WTC11 (cell line): ENCODE measurements at regions not wholly inside any gene's neighbourhood (a gene's known extent, or its start where the extent isn't known, plus 50 kb on each side); places are given as distances from the start of the nearest gene placed in this dataset.

Experiments
- ATAC-seq: fragments of 200-7000 bp; cut with Tn5 transposase; 2 replicates; pipeline ENCODE4 v1.10.0; 2021; ENCODE audit warnings: mild to moderate bottlenecking, moderate library complexity
- CTCF ChIA-PET: fragments of 300-600 bp; sonication (Branson Sonifier 250); formaldehyde crosslinking; loops from one replicate; lab custom pipeline; 2021; ENCODE audit warnings: antibody characterized with exemption; lab: Charles Lee
- POLR2A ChIA-PET: fragments of 350-600 bp; sonication (Branson Sonifier 250); formaldehyde crosslinking; loops from one replicate; lab custom pipeline; 2021; ENCODE audit warnings: antibody characterized with exemption; lab: Charles Lee
- DNase-seq: peaks from one replicate; pipeline ENCODE4 v3.0.0; 2021; ENCODE audit warnings: low spot score
- H3K27ac Mint-ChIP-seq: 2 replicates; pipeline ENCODE4 v1.8.0; 2021; ENCODE audit warnings: mixed read lengths
- H3K27me3 Mint-ChIP-seq: 2 replicates; pipeline ENCODE4 v1.8.0; 2021; ENCODE audit warnings: low read depth, mild to moderate bottlenecking, moderate library complexity, mixed read lengths
- H3K36me3 Mint-ChIP-seq: 2 replicates; pipeline ENCODE4 v1.8.0; 2021; ENCODE audit warnings: mixed read lengths
- H3K4me1 Mint-ChIP-seq: 2 replicates; pipeline ENCODE4 v1.8.0; 2022; ENCODE audit warnings: mixed read lengths
- H3K4me3 Mint-ChIP-seq: 2 replicates; pipeline ENCODE4 v1.8.0; 2021; ENCODE audit warnings: mild to moderate bottlenecking, moderate library complexity, mixed read lengths
- H3K9me3 Mint-ChIP-seq: 2 replicates; pipeline ENCODE4 v1.8.0; 2021; ENCODE audit warnings: mixed read lengths
- ARID4B ChIP-seq: sonication (generic); formaldehyde crosslinking; IDR thresholded peaks from 2 replicates; pipeline ENCODE4 v1.8.0; 2023; ENCODE audit warnings: missing genetic modification reagents, mild to moderate bottlenecking, borderline replicate concordance
- CBFB ChIP-seq: sonication (generic); formaldehyde crosslinking; IDR thresholded peaks from 2 replicates; pipeline ENCODE4 v1.8.1; 2022; ENCODE audit warnings: mild to moderate bottlenecking, low read depth, missing genetic modification reagents
- CREM ChIP-seq: sonication (generic); formaldehyde crosslinking; IDR thresholded peaks from 2 replicates; pipeline ENCODE4 v1.8.1; 2022; ENCODE audit warnings: mild to moderate bottlenecking, missing genetic modification reagents, moderate library complexity
- ELF4 ChIP-seq: sonication (generic); formaldehyde crosslinking; IDR thresholded peaks from 2 replicates; pipeline ENCODE4 v1.8.1; 2022; ENCODE audit warnings: low read depth, mild to moderate bottlenecking, moderate library complexity, missing genetic modification reagents
- JUN ChIP-seq: sonication (generic); formaldehyde crosslinking; IDR thresholded peaks from 2 replicates; pipeline ENCODE4 v1.8.0; 2023; ENCODE audit warnings: mild to moderate bottlenecking, missing genetic modification reagents
- MXD4 ChIP-seq: fragments of 250-450 bp; sonication (Bioruptor Pico); IDR thresholded peaks from 2 replicates; pipeline ENCODE4 v1.8.0; 2021; ENCODE audit warnings: mild to moderate bottlenecking, moderate library complexity, borderline replicate concordance
- NFATC4 ChIP-seq: fragments of 250-450 bp; sonication (Bioruptor Pico); IDR thresholded peaks from 2 replicates; pipeline ENCODE4 v1.9.0; 2021; ENCODE audit warnings: mild to moderate bottlenecking
- SOX15 ChIP-seq: fragments of 250-450 bp; sonication (Bioruptor Pico); IDR thresholded peaks from 2 replicates; pipeline ENCODE4 v1.9.0; 2021; ENCODE audit warnings: mild to moderate bottlenecking
- TEAD1 ChIP-seq: sonication (generic); formaldehyde crosslinking; IDR thresholded peaks from 2 replicates; pipeline ENCODE4 v1.8.0; 2022; ENCODE audit warnings: mild to moderate bottlenecking, missing genetic modification reagents
- USF1 ChIP-seq: sonication (generic); formaldehyde crosslinking; IDR thresholded peaks from 2 replicates; pipeline ENCODE4 v1.8.0; 2022; ENCODE audit warnings: mild to moderate bottlenecking, missing genetic modification reagents
- ZNF138 ChIP-seq: sonication (generic); formaldehyde crosslinking; conservative IDR thresholded peaks from 2 replicates; pipeline ENCODE4 v1.8.1; 2022; ENCODE audit warnings: mild to moderate bottlenecking, moderate library complexity, missing genetic modification reagents
- ZNF281 ChIP-seq: sonication (generic); formaldehyde crosslinking; IDR thresholded peaks from 2 replicates; pipeline ENCODE4 v1.8.0; 2023; ENCODE audit warnings: mild to moderate bottlenecking, missing genetic modification reagents
- ZNF396 ChIP-seq: fragments of 250-450 bp; sonication (Bioruptor Pico); IDR thresholded peaks from 2 replicates; pipeline ENCODE4 v1.8.0; 2021; ENCODE audit warnings: mild to moderate bottlenecking, moderate library complexity, borderline replicate concordance
- ZNF416 ChIP-seq: fragments of 250-450 bp; sonication (Bioruptor Pico); IDR thresholded peaks from 2 replicates; pipeline ENCODE4 v1.9.0; 2021; ENCODE audit warnings: mild to moderate bottlenecking, inconsistent platforms
- ZNF423 ChIP-seq: fragments of 250-450 bp; sonication (Bioruptor Pico); IDR thresholded peaks from 2 replicates; pipeline ENCODE4 v2.1.2; 2022; ENCODE audit warnings: mild to moderate bottlenecking, moderate library complexity
- TF ChIP-seq, protein P1 (sequence below): fragments of 250-450 bp; sonication (Bioruptor Pico); IDR thresholded peaks from 2 replicates; pipeline ENCODE4 v1.8.0; 2021; ENCODE audit warnings: mild to moderate bottlenecking
- TF ChIP-seq, protein P2 (sequence below): fragments of 250-450 bp; sonication (Bioruptor Pico); IDR thresholded peaks from 2 replicates; pipeline ENCODE4 v1.9.0; 2021; ENCODE audit warnings: mild to moderate bottlenecking
- TF ChIP-seq, protein P3 (sequence below): fragments of 250-450 bp; sonication (Bioruptor Pico); conservative IDR thresholded peaks from 2 replicates; pipeline ENCODE4 v1.9.0; 2021; ENCODE audit warnings: mild to moderate bottlenecking
- TF ChIP-seq, protein P4 (sequence below): sonication (generic); formaldehyde crosslinking; IDR thresholded peaks from 2 replicates; pipeline ENCODE4 v1.8.0; 2022; ENCODE audit warnings: mild to moderate bottlenecking, missing genetic modification reagents

- Mint-ChIP-seq H3K4me1 (peaks cover 30% of the 10 kb centered on the region), H3K27me3 (no peaks in the 10 kb centered on the region), H3K36me3 (no peaks in the 10 kb centered on the region), H3K27ac (peak overlapping the region; percentile 78; the same call in 1 of the 2 replicates), H3K4me3 (peak overlapping the region; percentile 5; the same call in 1 of the 2 replicates), H3K9me3 (no peaks in the 10 kb centered on the region)
- DNase-seq, result peak; percentile 26
- no peak for TF ChIP-seq ZNF423 (CRISPR knock-in tag)
- CTCF ChIA-PET, result interaction anchor here (0.6 to 1.1 kb wide), 5 partner anchors 12 to 1276 kb away, joined by 4 to 5 read pairs (median 4); no protein-coding TSS in a partner anchor
- POLR2A ChIA-PET, result interaction anchor here (0.7 kb wide), 1 partner anchor 18 kb away, joined by 4 read pairs; no protein-coding TSS in a partner anchor
- peak; percentile 72 for ATAC-seq
These were observed 78.8 kb downstream of the FOXF2 start for GRCh38 chr6:1468126-1468525.

DNA sequence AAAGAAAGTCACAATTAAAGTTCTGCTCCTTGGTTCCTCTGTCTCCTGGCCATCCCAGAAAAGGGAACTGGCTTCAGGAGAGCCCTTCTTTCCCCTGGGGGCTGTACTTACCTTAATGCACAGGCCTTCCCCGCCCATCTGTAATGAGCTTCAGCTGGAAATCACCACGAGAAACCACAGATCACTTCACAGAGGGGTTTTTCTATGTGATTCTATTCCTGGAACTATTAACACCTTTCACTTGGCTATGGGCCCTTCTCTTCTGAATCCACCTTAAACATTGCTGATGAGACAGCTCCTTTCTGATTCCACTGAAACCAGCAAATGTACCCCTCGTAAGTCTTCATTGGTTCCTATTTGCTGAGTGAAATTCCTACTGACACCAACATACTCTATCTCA, 80.7 kb downstream of the FOXF2 start:
- H3K27me3 Mint-ChIP-seq, result no peaks in the 10 kb centered on the region
- ChIA-PET CTCF (interaction anchor here (1.1 kb wide), 1 partner anchor 85 kb away, joined by 3 read pairs; no protein-coding TSS in a partner anchor), POLR2A (no interaction called here)
- no peak for TF ChIP-seq ZNF138 (CRISPR knock-in tag)
- no peak for TF ChIP-seq ELF4 (CRISPR knock-in tag)
- TF ChIP-seq ZNF416, result no peak
- TF ChIP-seq, protein P1, sequence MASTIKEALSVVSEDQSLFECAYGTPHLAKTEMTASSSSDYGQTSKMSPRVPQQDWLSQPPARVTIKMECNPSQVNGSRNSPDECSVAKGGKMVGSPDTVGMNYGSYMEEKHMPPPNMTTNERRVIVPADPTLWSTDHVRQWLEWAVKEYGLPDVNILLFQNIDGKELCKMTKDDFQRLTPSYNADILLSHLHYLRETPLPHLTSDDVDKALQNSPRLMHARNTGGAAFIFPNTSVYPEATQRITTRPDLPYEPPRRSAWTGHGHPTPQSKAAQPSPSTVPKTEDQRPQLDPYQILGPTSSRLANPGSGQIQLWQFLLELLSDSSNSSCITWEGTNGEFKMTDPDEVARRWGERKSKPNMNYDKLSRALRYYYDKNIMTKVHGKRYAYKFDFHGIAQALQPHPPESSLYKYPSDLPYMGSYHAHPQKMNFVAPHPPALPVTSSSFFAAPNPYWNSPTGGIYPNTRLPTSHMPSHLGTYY (CRISPR knock-in tag), result no peak
- TF ChIP-seq ARID4B (CRISPR knock-in tag), result no peak
- TF ChIP-seq, protein P2, sequence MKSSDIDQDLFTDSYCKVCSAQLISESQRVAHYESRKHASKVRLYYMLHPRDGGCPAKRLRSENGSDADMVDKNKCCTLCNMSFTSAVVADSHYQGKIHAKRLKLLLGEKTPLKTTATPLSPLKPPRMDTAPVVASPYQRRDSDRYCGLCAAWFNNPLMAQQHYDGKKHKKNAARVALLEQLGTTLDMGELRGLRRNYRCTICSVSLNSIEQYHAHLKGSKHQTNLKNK (CRISPR knock-in tag), result no peak
- TF ChIP-seq CBFB (CRISPR knock-in tag), result no peak
- no peak for TF ChIP-seq ZNF396
- TF ChIP-seq USF1, result no peak
- no peak for TF ChIP-seq TEAD1 (CRISPR knock-in tag)
- no peak for TF ChIP-seq NFATC4 (CRISPR knock-in tag)
- TF ChIP-seq SOX15 (CRISPR knock-in tag), result no peak
- no peak for ATAC-seq
- peaks cover 18% of the 10 kb centered on the region for H3K4me1 Mint-ChIP-seq
- no peak overlapping the region for H3K4me3 Mint-ChIP-seq
- no peaks in the 10 kb centered on the region for H3K36me3 Mint-ChIP-seq
- no peaks in the 10 kb centered on the region for H3K9me3 Mint-ChIP-seq
- no peak overlapping the region for H3K27ac Mint-ChIP-seq
- DNase-seq, result no peak

DNA sequence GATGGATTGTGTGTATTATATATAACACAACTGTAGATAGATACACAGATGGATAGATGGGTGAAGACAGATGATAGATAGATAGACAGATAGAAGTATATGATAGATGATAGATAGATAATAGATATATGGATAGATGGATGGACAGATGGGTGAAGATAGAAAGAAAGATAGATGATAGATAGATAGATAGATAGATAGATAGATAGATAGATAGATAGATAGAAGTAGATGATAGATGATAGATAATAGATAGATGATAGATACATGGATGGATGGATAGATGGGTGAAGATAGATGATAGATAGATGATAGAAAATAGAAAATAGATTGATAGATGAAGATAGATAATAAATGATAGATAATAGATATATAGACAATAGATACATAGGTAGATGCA, 83.3 kb downstream of the FOXF2 start:
- H3K4me3 Mint-ChIP-seq, result no peak overlapping the region
- POLR2A ChIA-PET, result no interaction called here
- no peak for ATAC-seq
- peaks cover 3% of the 10 kb centered on the region for H3K9me3 Mint-ChIP-seq
- no peak overlapping the region for H3K27ac Mint-ChIP-seq
- H3K4me1 Mint-ChIP-seq, result peaks cover 22% of the 10 kb centered on the region
- DNase-seq, result no peak
- CTCF ChIA-PET, result no interaction called here
- 0 out of 2 replicates have a peak, but pooled peaks cover under 1% of the 10 kb centered on the region for H3K36me3 Mint-ChIP-seq
- H3K27me3 Mint-ChIP-seq, result no peaks in the 10 kb centered on the region
- TF ChIP-seq MXD4 (no peak), JUN (CRISPR knock-in tag) (no peak), CREM (no peak), ZNF281 (no peak)
- TF ChIP-seq, protein P3, sequence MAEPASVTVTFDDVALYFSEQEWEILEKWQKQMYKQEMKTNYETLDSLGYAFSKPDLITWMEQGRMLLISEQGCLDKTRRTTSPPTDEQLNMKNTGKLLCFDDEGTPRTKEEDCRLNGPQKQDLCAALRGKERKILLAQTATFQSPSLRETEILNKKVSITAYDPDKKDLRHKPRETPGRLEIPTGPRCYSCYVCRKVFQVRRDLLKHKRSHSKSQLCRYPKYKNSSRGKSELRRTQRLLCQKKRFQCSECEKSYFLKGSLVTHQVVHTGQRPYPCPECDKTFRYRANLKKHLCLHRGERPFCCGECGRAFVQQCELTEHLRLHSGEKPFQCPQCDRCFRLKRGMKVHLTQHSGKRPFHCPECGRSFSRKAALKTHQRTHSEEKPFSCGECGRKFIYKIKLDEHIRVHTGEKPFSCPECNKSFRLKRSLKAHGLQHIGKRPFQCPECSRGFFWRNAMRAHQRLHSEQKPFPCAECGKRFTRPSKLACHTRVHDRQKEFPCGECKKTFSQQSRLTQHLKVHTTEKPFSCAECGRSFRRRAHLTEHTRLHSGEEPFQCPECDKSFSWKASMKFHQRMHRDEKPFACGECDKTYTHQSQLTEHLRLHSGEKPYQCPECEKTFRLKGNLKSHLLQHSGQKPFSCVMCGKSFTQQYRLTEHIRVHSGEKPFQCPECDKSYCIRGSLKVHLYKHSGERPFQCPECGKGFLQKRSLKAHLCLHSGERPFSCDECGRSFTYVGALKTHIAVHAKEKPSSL, result no peak
- TF ChIP-seq, protein P4, sequence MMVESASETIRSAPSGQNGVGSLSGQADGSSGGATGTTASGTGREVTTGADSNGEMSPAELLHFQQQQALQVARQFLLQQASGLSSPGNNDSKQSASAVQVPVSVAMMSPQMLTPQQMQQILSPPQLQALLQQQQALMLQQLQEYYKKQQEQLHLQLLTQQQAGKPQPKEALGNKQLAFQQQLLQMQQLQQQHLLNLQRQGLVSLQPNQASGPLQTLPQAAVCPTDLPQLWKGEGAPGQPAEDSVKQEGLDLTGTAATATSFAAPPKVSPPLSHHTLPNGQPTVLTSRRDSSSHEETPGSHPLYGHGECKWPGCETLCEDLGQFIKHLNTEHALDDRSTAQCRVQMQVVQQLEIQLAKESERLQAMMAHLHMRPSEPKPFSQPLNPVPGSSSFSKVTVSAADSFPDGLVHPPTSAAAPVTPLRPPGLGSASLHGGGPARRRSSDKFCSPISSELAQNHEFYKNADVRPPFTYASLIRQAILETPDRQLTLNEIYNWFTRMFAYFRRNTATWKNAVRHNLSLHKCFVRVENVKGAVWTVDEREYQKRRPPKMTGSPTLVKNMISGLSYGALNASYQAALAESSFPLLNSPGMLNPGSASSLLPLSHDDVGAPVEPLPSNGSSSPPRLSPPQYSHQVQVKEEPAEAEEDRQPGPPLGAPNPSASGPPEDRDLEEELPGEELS (CRISPR knock-in tag), result no peak
